HG02885 (cell line): ENCODE measurements at regions not wholly inside any gene's neighbourhood (a gene's known extent, or its start where the extent isn't known, plus 50 kb on each side); places are given as distances from the start of the nearest gene placed in this dataset.
"Not testable (repeated sequence)": the region's sequence is repeated elsewhere in the genome, so short reads cannot be mapped to it uniquely, and the experiment has no call there.

Experiments used
- ATAC-seq: cut with Tn5 transposase; IDR thresholded peaks from one replicate; pipeline ENCODE4 v1.9.1; 2021; ENCODE audit warnings: mild to moderate bottlenecking; ENCODE audit not compliant: unreplicated experiment, poor library complexity

DNA sequence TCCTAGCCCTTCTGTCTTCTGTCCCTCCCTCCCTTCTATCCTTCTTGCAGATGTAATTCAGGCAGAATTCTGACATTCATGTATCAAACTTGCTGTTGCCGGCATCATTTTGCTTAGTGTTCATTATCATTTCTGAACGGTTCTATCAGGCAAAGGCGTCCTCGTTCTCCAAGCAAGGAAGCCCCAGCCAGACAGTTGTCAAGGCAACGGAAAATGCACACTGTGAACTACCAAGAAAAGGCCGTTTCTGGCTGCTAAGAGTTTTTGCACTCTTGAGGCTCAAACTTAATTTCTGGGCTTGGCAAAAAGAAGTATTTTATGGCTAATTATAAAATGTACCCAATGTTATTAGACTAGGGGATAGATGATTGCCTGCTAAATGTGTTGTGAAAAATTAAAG lies 164.7 kb upstream of the KCNJ15 start:
- no peak for ATAC-seq

DNA sequence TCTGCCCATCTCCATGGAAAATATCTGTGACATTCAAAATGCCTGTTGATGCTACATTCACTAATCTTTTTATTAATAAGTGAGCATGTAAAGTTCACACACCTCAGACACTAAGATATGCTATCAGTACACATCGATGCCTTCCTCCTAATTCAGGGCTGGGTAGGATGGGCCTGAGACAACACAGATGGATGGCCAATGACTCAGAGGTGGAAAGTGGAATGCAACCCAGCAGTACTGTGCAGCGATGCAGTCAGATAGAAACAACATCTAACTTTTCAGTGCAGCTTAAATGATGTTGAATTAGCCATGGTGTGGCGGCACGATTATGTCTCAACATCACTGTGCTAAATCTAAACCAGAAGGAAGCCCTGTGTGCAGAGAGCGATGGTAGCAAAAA lies 161.6 kb upstream of the KCNJ15 start:
- ATAC-seq: no peak

DNA sequence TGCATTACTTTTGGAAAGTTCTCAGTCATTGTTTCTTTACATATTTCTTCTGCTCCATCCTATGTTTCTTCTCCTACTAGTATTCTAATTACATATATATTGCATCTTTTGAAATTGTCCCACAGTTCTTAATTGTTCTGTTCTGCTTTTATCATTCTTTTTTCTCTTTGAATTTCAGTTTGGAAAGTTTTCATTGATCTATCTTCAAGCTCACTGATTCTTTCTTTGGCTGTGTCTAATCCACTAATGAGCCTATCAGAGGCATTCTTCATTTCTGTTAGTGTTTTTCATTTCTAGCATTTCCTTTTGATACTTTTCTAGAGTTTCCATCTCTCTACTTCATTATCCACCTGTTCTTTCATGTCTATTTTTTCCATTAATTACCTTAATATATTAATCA lies 159.0 kb upstream of the KCNJ15 start:
- ATAC-seq: no peak

DNA sequence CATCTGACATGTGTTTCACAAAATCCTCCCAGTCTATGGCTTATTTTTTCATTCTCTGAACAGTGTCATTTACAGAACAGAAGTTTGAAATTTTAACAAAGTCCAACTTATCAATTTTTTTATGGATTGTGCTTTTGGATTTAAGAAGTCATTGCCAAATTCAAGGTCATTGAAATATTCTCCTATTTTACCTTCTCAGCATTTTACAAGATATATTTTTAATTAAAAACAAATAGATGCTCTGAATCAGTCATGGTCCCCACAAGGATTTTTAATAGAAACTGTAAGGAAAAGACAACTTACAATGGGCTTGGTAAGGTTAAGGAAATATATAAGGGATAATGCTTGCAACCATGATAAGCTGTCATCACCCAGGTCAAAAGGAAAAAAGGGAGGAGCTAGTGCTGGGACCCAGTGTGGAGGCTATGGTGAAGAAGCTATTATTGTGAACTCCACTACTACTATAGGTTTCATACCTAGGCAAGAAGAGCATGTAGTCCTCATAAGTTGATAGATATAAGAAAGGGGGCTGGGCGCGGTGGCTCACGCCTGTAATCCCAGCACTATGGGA lies 144.5 kb upstream of the KCNJ15 start:
- no peak for ATAC-seq

DNA sequence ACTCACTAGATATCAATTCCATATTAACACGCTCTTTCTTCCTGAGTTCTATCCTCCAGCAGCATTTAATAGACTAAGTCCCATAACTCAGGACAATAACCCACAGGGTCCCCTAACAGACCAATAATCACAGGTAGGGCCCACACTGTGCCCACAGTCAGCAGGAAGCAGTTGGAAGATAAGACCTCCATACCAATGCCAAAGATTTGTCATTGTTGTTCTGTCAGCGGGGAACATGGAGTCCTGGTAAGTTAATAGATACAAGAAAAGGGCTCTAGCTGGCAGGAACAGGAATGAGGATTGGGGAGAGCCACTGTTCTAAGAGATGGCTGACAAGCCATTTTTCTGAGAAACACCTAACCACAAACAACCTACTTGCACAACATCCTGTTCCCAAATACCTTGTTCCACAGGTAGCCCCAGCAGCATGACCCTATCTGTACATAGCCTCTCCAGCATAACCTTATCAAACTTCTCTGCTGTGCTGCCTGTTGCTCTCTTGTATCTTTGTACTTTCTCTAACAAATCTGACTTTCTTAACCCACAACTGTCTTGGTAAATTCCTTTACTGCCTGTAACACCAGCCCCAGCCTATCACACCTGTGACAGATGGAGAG lies 142.0 kb upstream of the KCNJ15 start:
- ATAC-seq: no peak

DNA sequence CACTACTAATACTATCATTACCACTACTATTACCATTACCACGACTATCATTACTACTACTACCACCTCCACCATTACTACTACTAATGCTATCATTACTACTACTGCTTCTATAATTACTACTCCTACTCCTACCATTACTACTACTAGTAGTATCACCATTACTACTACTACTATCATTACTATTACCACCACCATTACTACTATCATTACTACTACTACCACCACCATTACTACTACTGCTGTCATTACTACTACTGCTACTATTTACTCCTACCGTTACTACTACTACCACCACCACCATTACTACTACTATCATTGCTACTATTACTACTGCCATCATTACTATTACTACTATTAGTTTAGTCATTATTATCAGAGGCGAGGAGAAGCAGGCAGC lies 140.9 kb upstream of the KCNJ15 start:
- ATAC-seq: no peak

DNA sequence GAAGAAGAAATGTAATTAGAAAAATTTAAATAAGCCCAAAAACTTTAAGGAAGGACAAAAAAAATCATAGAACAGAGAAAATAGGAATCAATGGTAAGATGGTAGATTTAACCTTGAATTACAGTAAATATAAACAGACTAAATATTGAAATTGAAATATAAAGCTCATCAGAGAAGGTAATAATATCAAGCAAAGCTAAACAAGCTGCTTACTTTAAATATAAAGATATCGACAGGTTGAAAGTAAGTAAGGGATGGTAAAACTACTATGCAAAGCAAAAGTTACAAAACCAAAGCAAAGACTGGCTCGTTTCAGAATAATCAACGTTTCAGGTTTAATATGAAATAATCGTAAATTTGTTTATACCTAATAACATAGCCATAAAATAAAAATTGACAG lies 137.0 kb upstream of the KCNJ15 start:
- no peak for ATAC-seq

DNA sequence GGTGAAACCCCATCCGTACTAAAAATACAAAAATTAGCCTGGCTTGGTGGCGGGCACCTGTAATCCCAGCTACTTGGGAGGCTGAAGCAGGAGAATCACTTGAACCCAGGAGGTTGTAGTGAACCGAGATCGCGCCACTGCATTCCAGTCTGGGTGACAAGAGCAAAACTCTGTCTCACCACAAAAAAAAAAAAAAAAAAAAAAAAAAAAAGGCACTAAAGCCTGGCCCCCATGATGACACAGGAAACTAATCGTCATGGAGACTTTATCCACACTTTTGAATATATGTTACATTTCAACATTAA lies 136.2 kb upstream of the KCNJ15 start:
- ATAC-seq: not testable (repeated sequence)

DNA sequence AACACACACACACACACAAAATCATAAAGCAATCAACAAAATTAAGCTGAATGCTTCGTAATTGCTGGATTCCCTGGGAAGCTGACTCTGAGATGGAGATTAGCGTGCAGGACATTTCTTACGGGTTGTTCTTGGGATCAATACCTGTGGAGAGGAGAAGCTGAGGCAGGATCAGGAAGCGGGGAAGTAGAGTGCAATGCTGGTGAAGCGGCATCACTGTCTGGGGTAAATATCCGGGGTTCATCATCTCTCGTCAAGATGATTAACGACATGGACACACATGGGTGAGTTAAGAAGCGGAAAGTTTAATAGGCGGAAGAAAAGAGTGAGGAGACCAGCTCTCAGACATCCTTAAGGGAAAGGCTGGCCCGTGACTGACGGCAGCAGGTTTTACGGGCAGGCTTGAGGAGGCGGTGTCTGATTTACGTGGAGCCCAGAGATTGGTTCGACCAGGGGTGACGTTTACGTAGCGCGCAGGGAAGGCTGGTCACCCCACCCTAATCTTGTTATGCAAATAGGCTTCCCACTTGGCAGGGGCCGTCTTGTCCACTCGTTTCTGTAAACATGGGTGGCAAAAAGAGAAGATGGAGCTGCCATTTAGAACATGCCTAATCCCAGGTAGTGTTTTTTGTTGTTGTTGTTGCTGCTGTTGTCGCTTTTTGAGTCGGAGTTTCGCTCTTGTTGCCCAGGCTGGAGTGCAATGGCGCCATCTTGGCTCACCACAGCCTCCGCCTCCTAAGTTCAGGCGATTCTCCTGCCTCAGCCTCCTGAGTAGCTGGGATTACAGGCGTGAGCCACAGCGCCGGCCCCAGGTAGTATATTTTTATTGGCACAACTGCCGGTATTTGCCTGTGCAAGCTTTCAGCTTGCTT lies 135.6 kb upstream of the KCNJ15 start:
- ATAC-seq: no peak

DNA sequence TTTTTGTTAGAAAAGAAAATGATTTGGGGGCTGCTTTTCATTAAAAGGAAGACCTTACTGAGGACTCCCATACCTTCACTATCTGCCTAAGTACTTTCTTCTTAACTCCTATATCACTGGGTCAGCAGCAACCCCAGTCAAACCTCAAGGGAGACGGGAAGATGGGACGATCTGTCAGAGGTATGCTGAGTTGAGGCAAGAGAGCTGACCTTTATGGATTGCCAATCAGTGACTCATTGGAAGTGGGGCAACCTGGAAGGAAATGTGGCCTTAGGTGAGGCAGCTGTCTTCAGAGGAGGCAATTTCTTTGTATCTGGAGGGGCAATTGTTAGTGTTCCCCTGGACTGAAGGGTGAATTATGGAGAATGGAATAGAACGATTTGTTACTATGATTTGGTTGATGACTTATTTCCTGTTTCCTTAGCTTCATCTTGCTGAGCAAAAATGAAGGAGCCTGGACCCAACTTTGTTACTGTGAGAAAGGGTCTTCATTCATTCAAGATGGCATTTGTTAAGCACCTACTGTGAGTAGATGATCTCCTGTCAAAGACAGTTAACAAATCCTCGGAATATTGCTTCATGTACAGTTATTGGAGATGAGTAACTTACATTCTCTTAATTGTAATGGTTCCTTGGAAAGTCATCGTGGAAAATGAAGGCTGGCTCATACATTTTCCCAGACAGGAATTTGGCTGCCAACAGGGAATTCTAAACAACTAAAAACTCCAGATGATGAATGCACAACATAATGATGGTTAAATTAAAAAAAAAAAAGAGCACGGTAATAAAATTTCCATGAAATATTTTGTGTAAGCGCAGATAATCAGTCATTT lies 134.7 kb upstream of the KCNJ15 start:
- ATAC-seq: no peak

DNA sequence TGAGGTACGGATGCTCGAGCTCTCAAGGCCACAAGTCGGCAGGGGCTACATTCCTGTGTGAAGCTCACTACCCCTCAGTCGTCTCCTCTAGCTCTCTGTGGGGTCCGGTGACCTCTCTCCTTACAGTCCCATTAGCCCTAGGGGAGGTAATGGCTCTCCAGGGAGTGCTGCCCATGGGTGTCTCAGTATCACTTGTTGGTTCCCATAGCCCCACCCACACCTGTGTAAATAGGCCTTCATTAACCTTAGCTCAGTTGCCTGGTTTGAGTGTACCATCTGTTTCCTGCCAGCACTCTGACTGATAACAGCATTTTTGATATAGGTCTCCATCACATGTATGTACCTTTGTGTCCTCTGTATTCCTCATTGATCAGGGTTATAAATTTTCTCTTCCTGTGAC lies 133.2 kb upstream of the KCNJ15 start:
- no peak for ATAC-seq

DNA sequence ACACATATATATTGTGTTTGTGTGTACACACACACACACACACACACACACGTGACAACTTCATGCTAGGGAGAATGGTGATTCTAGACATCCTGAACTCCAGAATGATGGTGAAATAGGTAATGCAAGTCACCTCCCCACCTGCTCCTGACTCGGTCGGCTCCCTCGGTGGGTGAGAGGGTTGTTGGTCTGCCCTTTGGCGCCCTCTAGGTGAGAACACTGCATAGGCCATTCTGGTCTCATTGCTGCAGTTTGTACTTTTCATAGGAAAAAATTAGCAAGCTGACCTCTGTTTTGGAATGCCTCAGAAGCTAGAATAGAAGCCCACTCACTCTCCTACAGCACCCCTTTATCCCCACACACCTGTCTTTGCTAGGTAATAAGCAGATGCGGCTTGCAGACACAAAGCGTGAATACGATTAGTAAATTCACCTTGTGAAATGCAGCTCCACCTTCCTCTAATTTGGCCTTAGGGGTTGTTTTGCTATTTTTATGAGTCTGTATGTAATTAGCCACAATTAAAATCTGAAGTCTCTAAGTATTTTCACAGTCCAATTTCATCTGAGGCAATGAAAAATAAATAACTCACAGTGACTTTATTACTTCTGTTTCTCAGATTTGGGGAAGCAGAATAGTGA lies 130.0 kb upstream of the KCNJ15 start:
- ATAC-seq: peak; percentile 70

DNA sequence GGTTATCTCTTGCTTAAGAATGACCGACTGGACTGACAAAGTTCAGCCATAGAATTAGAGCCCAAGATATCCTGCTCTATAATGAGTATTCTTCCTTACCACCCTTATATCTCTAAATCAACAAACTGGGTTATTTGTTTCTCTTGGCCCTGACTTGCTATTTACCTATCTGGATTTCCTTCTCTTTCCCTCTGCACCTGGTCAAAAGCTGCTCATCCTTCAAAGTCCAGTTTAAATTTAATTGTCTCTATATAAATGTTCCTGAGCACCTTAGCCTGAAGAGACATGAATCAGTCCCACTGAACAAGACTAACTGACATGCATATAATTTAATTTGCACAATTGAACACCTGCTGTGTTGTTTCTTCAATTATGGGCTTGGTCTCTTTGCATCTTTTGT lies 127.1 kb upstream of the KCNJ15 start:
- ATAC-seq: no peak

DNA sequence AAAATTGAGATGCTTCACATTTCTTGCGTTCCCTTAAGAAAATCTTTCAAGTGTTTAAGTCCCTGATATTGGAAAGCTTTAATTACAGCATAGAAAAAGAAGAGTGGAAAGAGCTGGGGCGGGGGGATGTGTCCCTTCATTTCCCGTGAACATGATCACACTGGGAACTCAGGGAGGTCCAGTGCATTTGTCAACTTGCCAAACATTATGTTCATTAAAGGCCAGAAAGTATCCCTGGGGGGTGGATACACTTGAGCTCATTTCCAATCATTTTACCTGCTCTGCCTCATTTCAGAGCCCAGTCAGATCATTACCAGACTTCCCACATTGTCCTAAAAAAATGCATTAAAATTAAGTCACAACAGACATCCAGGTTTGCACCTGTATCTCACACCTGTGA lies 123.6 kb upstream of the KCNJ15 start:
- no peak for ATAC-seq

DNA sequence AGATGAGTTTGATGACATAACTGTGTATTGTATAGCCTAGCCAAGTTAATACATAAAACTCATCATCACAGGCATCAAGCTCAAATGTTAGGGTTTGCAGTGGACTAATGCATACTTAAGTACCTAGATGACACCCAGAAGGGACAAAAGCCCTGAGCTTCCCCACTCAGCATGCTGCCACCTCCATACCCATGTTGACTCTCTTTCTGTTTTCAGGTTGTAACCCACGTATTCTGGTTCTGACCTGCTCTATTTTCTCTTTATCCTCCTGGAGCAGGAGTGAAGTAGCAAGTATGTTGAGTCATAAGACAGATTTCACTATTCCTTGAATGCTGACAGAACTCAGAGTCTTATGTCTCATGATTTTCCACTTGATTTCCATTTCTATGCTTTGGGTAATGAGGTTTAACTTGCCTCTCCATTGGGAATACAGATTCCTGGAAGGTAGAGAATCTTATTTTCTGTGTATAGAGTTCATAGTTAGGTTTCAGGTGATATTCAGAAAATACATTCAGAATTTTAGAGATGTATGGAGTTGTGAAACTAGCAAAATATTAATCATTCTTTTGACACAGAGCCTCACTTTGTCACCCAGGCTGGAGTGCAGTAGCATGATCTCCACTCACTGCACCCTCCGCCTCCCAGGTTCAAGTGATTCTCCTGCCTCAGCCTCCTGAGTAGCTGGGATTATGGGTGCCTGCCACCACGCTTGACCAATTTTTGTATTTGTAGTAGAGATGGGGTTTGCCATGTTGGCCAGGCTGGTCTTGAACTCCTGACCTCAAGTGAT lies 122.5 kb upstream of the KCNJ15 start:
- no peak for ATAC-seq

DNA sequence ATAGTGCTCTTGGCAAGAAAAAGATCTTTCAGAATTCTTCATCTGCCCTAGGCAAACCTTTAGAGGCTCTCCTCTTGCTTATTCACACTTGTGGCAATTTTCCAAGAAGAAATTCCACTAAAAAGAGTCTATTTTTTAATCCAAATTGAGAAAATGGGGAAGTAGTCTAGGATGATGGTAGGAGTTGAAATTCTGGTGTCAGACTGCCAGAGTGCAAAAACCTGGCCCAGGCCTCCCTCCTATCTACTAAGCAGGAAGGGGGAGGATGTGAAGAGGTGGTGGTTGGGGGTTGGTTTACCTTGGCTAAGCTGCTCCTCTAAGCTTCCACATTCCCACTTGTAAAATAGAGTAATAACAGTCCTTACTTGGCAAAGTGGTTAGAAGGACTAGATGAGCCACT lies 120.6 kb upstream of the KCNJ15 start:
- ATAC-seq: no peak

DNA sequence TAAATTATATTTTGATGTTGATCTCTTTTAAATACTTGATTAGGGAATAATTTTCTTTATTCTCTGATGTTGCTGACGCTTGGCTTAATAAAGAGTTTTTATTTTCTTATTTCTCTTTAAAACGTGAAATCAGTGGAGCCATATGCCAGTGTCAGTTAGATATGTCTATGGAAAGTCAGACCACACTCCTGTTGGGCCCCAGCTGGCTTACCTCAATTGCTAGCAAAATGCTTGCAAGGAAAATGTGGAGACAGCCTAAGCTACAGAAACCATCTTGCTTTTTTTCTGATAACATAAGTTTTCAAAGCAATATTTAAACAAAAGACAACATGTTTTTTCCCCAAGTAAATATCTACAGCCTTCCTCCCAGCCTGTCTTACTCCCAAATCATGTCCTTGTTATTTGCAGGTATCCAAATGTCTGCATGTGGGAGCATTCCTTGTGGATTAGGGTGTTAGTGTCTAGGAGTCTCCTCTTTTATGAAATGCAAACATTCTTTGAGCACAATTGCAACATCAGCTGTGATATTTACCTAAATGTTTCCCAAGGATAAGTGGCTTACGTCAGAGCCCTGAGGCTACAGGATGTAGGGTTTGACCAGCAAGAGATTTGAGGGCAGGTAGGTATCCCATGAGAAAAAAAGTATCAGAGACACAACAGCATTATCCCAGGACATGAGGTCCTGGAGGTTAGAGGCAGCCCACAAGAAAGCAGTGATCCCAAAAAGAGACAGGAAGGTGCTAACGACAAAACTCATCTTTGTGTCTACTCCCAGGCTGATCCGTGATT lies 117.2 kb upstream of the KCNJ15 start:
- ATAC-seq: no peak

DNA sequence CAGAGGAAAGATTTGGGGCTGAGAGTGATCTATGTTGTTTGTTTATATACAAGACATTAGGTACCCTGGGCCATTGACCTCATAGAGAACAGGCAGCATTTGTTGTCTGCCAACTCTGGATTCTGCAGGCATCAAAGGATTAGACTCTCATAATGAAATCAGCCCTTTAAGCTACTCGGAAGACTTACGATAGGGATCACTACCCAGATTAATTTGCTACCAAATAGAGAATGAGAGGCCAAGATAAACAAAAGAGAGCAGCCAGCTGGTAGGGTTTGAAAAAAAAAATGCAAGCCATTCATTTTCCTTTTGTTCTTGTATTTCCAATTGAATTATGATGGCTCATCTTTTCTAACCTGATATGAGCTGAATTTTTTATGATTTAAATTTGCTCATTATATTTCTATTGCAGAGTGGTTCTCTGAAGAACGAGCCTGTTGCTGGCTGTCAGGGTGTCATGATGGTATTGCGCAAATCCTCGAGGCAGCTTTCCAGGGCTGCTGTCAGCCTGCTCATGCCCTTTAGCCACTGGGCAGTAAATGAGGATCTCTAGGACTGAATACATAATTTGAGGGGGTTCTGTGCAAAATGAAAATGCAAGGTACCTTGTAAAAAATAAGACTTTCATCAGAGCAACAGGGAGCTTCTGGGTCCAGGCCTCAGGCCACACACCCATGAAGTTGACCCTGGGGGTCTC lies 116.4 kb upstream of the KCNJ15 start:
- no peak for ATAC-seq
